ENCODE measurements at regions not wholly inside any gene's neighbourhood (a gene's known extent, or its start where the extent isn't known, plus 50 kb on each side); places are given as distances from the start of the nearest gene placed in this dataset.

- TF ChIP-seq SRSF9 (IDR thresholded peaks at IDR 0.05; ENCODE audit: borderline replicate concordance, low read depth, low read length) = no peak
Measured at GRCh38 chr3:89787485-89787884, 680.1 kb downstream of the EPHA3 start (continued).

GRCh38 chr3:89787979-89788378, 680.6 kb downstream of the EPHA3 start:
- FAIRE-seq = no peak
- no peak overlapping the region for H3K27ac ChIP-seq (ENCODE audit: extremely low read depth, low read depth, low read length)
- H3K36me3 ChIP-seq (ENCODE audit: control insufficient read depth, insufficient read depth, low read length) = no peaks in the 10 kb centered on the region
- no peaks in the 10 kb centered on the region for H3K27me3 ChIP-seq (ENCODE audit: control insufficient read depth in 2 of 2, insufficient read depth in 2 of 2, low read length in 2 of 2)
- CTCF ChIA-PET (ENCODE audit: low intra/inter-chr PET ratio) = no interaction called here
- no peak overlapping the region for H3K9ac ChIP-seq (ENCODE audit: insufficient read depth in 1 of 2, low read depth in 2 of 2, low read length in 2 of 2)
- no peak overlapping the region for H3K4me2 ChIP-seq (ENCODE audit: insufficient read depth, low read length)
- DNase-seq (ENCODE audit: extremely low read depth in 1 of 4, low spot score in 3 of 4) = no peak
- H3K9me1 ChIP-seq (ENCODE audit: control insufficient read depth, insufficient read depth, low read length) = no peaks in the 10 kb centered on the region
- no peak overlapping the region for H3K4me3 ChIP-seq
- H2AFZ ChIP-seq (ENCODE audit: low read depth, low read length) = no peak overlapping the region
- H3K9me3 ChIP-seq (replicated peaks; ENCODE audit: control insufficient read depth, insufficient read depth, low read depth, low read length) = no peaks in the 10 kb centered on the region
- intact Hi-C loops (cut with micrococcal nuclease) (no loop called here), in situ Hi-C loops (cut with MboI) (no loop called here)
- no peaks in the 10 kb centered on the region for H4K20me1 ChIP-seq (replicated peaks; ENCODE audit: control insufficient read depth, insufficient read depth, low read length)
- BruUV-seq (replicated peaks) = no TSS peak
- 0% methylated on average over 1 of the region's 1 CpG for WGBS (ENCODE audit: insufficient coverage, low coverage, missing lambda C conversion rate)
- TF ChIP-seq CHAMP1 (IDR thresholded peaks at IDR 0.05) = no peak
- TF ChIP-seq ZNF324 (CRISPR knock-in tag; IDR thresholded peaks at IDR 0.05) = no peak
- no peak for TF ChIP-seq KLF6 (CRISPR knock-in tag; IDR thresholded peaks at IDR 0.05; ENCODE audit: borderline replicate concordance)
- TF ChIP-seq SNIP1 (IDR thresholded peaks at IDR 0.05; ENCODE audit: low read depth) = no peak
- no peak for TF ChIP-seq HDAC8 (tag; IDR thresholded peaks at IDR 0.05)
- TF ChIP-seq ZBTB8A (IDR thresholded peaks at IDR 0.05; ENCODE audit: partially characterized antibody) = no peak
- no peak for TF ChIP-seq USF1 (CRISPR knock-in tag; IDR thresholded peaks at IDR 0.05)
- no peak for TF ChIP-seq SOX6 (IDR thresholded peaks at IDR 0.05)
- no peak for TF ChIP-seq ELK1 (CRISPR knock-in tag; IDR thresholded peaks at IDR 0.05)
- no peak for TF ChIP-seq XRCC4 (IDR thresholded peaks at IDR 0.05; ENCODE audit: extremely low read depth, insufficient read depth, insufficient read length)
- no peak for TF ChIP-seq ZBTB26 (CRISPR knock-in tag; IDR thresholded peaks at IDR 0.05)
- H3K4me1 ChIP-seq (replicated peaks in 1 of 2; ENCODE audit: control insufficient read depth in 2 of 2, insufficient read depth in 2 of 2, low read length in 2 of 2) = no peaks in the 10 kb centered on the region
- no peak for ATAC-seq
- POLR2A ChIA-PET = no interaction called here
- no peaks in the 10 kb centered on the region for H3K79me2 ChIP-seq (ENCODE audit: control insufficient read depth, insufficient read depth, low read length)
